DMS153 treated with DMSO at 0.1 percent for 48 hours (cell line): ENCODE measurements at regions not wholly inside any gene's neighbourhood (a gene's known extent, or its start where the extent isn't known, plus 50 kb on each side); places are given as distances from the start of the nearest gene placed in this dataset.
A peak's percentile ranks its signal among the peaks of the same experiment; 100 is the strongest.
"Not testable (repeated sequence)": the region's sequence is repeated elsewhere in the genome, so short reads cannot be mapped to it uniquely, and the experiment has no call there.

Experiments
- DNase-seq: peaks from one replicate; lab custom pipeline; 2025; ENCODE audit not compliant: unreplicated experiment; lab: John Stamatoyannopoulos, UW

- DNase-seq = no peak
Measured at GRCh38 chr13:81018936-81019335, 678.0 kb upstream of the SPRY2 start.

- DNase-seq = peak; percentile 48
Measured at GRCh38 chr13:81017513-81018152, 676.7 kb upstream of the SPRY2 start.

GRCh38 chr13:81012031-81012430 is 671.1 kb upstream of the SPRY2 start:
- DNase-seq = no peak

GRCh38 chr13:81001828-81002385 is 661.0 kb upstream of the SPRY2 start:
- DNase-seq = no peak

GRCh38 chr13:80998603-80999002 is 657.7 kb upstream of the SPRY2 start:
- DNase-seq = not testable (repeated sequence)

GRCh38 chr13:80989747-80990146 is 648.8 kb upstream of the SPRY2 start:
- no peak for DNase-seq

- DNase-seq = no peak
Measured at GRCh38 chr13:80989241-80989640, 648.3 kb upstream of the SPRY2 start.

GRCh38 chr13:80988391-80989151 is 647.6 kb upstream of the SPRY2 start:
- no peak for DNase-seq

GRCh38 chr13:80979035-80979641 is 638.2 kb upstream of the SPRY2 start:
- peak; percentile 48 for DNase-seq

- no peak for DNase-seq
Measured at GRCh38 chr13:80977168-80977567, 636.2 kb upstream of the SPRY2 start.

GRCh38 chr13:80975903-80976302 is 635.0 kb upstream of the SPRY2 start:
- DNase-seq = no peak

GRCh38 chr13:80973721-80974120 is 632.8 kb upstream of the SPRY2 start:
- DNase-seq = no peak

- DNase-seq = no peak
Measured at GRCh38 chr13:80972857-80973478, 632.0 kb upstream of the SPRY2 start.

GRCh38 chr13:80965097-80965496 is 624.2 kb upstream of the SPRY2 start:
- DNase-seq = no peak

GRCh38 chr13:80962855-80963254 is 621.9 kb upstream of the SPRY2 start:
- DNase-seq = peak; percentile 21

GRCh38 chr13:80962173-80962572 is 621.2 kb upstream of the SPRY2 start:
- no peak for DNase-seq

- no peak for DNase-seq
Measured at GRCh38 chr13:80957019-80957655, 616.2 kb upstream of the SPRY2 start.

- DNase-seq = no peak
Measured at GRCh38 chr13:80955501-80955900, 614.6 kb upstream of the SPRY2 start.

- DNase-seq = no peak
Measured at GRCh38 chr13:80952158-80952557, 611.2 kb upstream of the SPRY2 start.

- no peak for DNase-seq
Measured at GRCh38 chr13:80946008-80946802, 605.3 kb upstream of the SPRY2 start.
